ENCODE measurements at regions not wholly inside any gene's neighbourhood (a gene's known extent, or its start where the extent isn't known, plus 50 kb on each side); places are given as distances from the start of the nearest gene placed in this dataset.

DNA sequence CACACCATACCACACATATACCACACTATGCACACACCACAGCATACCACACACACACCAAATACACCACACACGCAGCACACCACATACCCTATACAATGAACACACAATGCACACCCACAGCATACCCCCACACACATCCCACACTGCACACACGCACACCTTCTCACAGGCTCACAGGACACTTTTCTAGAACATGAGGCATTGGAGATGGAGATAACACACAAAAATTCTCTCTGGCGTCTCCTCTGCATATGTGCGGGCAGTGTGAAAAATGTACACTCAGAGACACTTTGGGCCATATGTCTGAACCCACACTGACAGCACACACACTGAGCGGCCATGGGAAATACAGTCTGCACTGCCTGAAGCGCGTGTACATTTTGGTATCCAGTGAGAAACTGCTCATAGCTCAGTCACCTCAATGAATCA lies 278.1 kb downstream of the GADD45G start:
- CTCF ChIA-PET, result no interaction called here
- no peak for DNase-seq (ENCODE audit: unreplicated experiment)
- POLR2A ChIA-PET, result no interaction called here
- Mint-ChIP-seq H3K4me3 (ENCODE audit: unreplicated experiment) (no peak overlapping the region), H3K4me1 (ENCODE audit: insufficient read depth, unreplicated experiment) (peaks cover 7% of the 10 kb centered on the region), H3K9me3 (ENCODE audit: unreplicated experiment) (no peaks in the 10 kb centered on the region), H3K36me3 (ENCODE audit: insufficient read depth, unreplicated experiment) (no peaks in the 10 kb centered on the region), H3K27me3 (ENCODE audit: insufficient read depth, unreplicated experiment) (no peaks in the 10 kb centered on the region), H3K27ac (ENCODE audit: low read depth, unreplicated experiment) (no peak overlapping the region)
- BruUV-seq (replicated peaks), result no TSS peak
- intact Hi-C loops (cut with micrococcal nuclease), result no loop called here
- TF ChIP-seq, protein P1, sequence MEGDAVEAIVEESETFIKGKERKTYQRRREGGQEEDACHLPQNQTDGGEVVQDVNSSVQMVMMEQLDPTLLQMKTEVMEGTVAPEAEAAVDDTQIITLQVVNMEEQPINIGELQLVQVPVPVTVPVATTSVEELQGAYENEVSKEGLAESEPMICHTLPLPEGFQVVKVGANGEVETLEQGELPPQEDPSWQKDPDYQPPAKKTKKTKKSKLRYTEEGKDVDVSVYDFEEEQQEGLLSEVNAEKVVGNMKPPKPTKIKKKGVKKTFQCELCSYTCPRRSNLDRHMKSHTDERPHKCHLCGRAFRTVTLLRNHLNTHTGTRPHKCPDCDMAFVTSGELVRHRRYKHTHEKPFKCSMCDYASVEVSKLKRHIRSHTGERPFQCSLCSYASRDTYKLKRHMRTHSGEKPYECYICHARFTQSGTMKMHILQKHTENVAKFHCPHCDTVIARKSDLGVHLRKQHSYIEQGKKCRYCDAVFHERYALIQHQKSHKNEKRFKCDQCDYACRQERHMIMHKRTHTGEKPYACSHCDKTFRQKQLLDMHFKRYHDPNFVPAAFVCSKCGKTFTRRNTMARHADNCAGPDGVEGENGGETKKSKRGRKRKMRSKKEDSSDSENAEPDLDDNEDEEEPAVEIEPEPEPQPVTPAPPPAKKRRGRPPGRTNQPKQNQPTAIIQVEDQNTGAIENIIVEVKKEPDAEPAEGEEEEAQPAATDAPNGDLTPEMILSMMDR (IDR thresholded peaks at IDR 0.05; ENCODE audit: unreplicated experiment), result no peak

DNA sequence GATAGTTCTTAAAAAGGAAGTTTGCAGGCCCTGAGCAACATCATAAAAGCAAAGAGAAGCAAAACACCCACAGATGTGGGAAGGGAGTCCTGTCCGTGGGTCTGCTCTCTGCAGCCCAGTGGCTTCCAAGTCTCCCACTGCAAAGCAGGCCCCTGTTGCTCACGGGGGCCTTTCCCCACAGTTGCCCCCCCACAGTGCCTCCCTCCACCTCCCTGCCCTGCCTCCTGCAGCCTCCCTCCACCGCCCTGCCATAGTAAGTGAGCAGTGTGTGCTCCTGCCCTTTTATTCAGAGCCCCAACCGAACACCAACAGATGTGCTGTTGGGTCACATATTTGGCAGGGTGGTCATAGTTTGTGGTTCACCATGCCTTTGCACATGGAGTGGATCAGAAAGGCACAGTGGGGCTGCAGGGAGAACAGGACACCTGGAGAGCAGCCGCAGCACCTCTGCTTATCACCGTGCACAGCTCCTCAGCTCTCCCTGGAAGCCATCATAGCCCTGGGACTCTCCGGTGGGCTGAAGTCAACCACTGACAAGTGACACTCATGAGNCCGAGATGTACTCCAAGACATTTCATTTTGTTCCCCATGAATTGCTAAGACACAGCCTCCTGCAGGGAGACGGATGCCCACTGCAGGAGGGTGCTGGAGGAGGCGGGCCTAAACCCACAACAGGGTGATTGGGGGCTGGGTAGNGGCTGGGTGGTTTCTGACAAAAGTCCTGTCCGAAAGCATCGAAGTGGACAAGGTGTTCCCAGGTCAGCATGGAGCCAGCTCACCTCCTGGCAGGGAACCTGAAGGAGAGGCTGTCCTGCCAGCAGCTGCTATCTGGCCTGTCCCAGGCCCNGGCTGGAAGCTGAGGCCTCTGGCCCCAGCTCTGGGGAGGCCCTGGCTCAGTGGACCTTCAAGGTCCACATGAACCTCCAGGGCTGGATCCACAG lies 278.9 kb downstream of the GADD45G start:
- CTCF ChIA-PET, result interaction anchor here (1.3 kb wide), 1 partner anchor 281 kb away, joined by 6 read pairs; no protein-coding TSS in a partner anchor
- Mint-ChIP-seq H3K36me3 (ENCODE audit: insufficient read depth, unreplicated experiment) (no peaks in the 10 kb centered on the region), H3K27me3 (ENCODE audit: insufficient read depth, unreplicated experiment) (no peaks in the 10 kb centered on the region), H3K27ac (ENCODE audit: low read depth, unreplicated experiment) (no peak overlapping the region), H3K4me1 (ENCODE audit: insufficient read depth, unreplicated experiment) (peaks cover 2% of the 10 kb centered on the region), H3K9me3 (ENCODE audit: unreplicated experiment) (no peaks in the 10 kb centered on the region), H3K4me3 (ENCODE audit: unreplicated experiment) (no peak overlapping the region)
- POLR2A ChIA-PET, result no interaction called here
- DNase-seq (ENCODE audit: unreplicated experiment), result no peak
- BruUV-seq (replicated peaks), result no TSS peak
- TF ChIP-seq, protein P1 (IDR thresholded peaks at IDR 0.05; ENCODE audit: unreplicated experiment), result no peak
- intact Hi-C loops (cut with micrococcal nuclease), result no loop called here

DNA sequence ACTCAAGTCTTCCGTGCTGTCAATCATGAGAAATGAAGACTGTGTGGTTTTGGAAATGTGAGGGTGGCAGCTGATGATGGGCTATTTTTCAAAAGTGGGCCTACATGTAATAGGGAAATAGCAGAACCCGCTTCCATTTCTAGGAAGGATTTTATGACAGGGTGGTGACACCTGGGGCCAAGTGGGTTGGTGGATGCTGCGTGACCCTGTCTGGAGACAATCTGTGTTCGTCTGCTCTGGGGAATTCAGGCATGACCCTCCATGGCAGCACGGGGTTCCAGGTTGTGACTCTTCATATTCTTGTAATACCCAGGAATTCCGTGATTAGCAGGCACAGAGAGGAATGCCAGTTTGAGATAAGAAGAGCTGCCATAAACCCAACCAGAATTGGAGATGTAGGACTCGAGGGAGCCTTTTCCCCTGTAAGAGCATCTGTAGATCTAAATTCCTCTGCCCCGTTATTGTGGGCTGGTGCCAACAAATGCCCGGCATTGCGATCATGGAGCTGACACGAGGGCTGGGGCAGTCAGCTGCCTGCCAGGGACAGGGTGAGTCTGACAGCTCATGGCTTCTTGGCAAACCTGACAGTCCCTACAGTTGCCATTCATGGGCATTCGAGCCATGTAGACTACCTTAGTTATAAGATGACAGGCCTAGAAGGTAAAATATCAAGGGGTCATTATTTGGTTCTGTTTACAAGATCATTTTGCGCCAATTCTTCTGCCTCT lies 279.7 kb downstream of the GADD45G start:
- H3K36me3 Mint-ChIP-seq (ENCODE audit: insufficient read depth, unreplicated experiment), result no peaks in the 10 kb centered on the region
- POLR2A ChIA-PET, result no interaction called here
- intact Hi-C loops (cut with micrococcal nuclease), result no loop called here
- no TSS peak for BruUV-seq (replicated peaks)
- H3K4me3 Mint-ChIP-seq (ENCODE audit: unreplicated experiment), result no peak overlapping the region
- H3K27me3 Mint-ChIP-seq (ENCODE audit: insufficient read depth, unreplicated experiment), result no peaks in the 10 kb centered on the region
- CTCF ChIA-PET, result interaction anchor here (1.3 kb wide), 1 partner anchor 282 kb away, joined by 6 read pairs; no protein-coding TSS in a partner anchor
- no peak overlapping the region for H3K27ac Mint-ChIP-seq (ENCODE audit: low read depth, unreplicated experiment)
- TF ChIP-seq, protein P1 (IDR thresholded peaks at IDR 0.05; ENCODE audit: unreplicated experiment), result no peak
- H3K4me1 Mint-ChIP-seq (ENCODE audit: insufficient read depth, unreplicated experiment), result no peaks in the 10 kb centered on the region
- DNase-seq (ENCODE audit: unreplicated experiment), result no peak
- no peaks in the 10 kb centered on the region for H3K9me3 Mint-ChIP-seq (ENCODE audit: unreplicated experiment)

DNA sequence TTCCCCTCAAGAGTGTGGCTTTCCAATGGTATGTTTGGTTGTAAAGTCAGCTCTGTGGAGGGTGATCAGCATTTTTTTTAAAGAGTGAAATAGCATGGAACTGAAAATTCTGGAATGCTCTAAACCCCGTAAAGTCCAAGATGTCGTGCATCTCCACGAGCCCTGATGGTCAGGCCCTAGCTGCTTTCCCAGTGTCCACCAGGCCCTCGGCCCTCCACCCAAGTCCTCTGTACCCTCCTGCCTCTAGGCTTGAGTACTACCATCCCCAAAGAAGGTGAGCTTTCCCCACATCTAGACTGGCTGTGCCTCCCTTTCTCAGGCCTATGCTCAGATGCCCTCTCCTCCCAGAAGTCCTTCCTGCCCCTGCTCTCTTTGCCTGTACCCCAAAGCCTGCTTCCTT lies 280.3 kb downstream of the GADD45G start:
- Mint-ChIP-seq H3K9me3 (ENCODE audit: unreplicated experiment) (no peaks in the 10 kb centered on the region), H3K27ac (ENCODE audit: low read depth, unreplicated experiment) (no peak overlapping the region), H3K36me3 (ENCODE audit: insufficient read depth, unreplicated experiment) (no peaks in the 10 kb centered on the region), H3K27me3 (ENCODE audit: insufficient read depth, unreplicated experiment) (no peaks in the 10 kb centered on the region), H3K4me3 (ENCODE audit: unreplicated experiment) (no peak overlapping the region), H3K4me1 (ENCODE audit: insufficient read depth, unreplicated experiment) (no peaks in the 10 kb centered on the region)
- TF ChIP-seq, protein P1 (IDR thresholded peaks at IDR 0.05; ENCODE audit: unreplicated experiment), result no peak
- no TSS peak for BruUV-seq (replicated peaks)
- CTCF ChIA-PET, result interaction anchor here (1.3 kb wide), 1 partner anchor 282 kb away, joined by 6 read pairs; no protein-coding TSS in a partner anchor
- POLR2A ChIA-PET, result no interaction called here
- intact Hi-C loops (cut with micrococcal nuclease), result no loop called here
- DNase-seq (ENCODE audit: unreplicated experiment), result no peak

All from MCF 10A (cell line).